K562 (cell line): ENCODE measurements at regions not wholly inside any gene's neighbourhood (a gene's known extent, or its start where the extent isn't known, plus 50 kb on each side); places are given as distances from the start of the nearest gene placed in this dataset.

Experiments used
- ATAC-seq: fragments of 200-7000 bp; cut with Tn5 transposase; 3 replicates; pipeline ENCODE4 v1.9.1; 2020; ENCODE audit warnings: moderate library complexity
- BruUV-seq: library from RNA; stranded (reverse); fragments of 400-500 nt; replicated peaks from 2 replicates; lab custom pipeline; 2021; lab: Mats Ljungman, UMichigan
- CTCF ChIA-PET: fragments of 300-600 bp; formaldehyde crosslinking; extraction: SDS; loops from one replicate; lab custom pipeline; 2021; ENCODE audit warnings: low intra/inter-chr PET ratio; lab: Yijun Ruan, JAX
- POLR2A ChIA-PET: fragments of 300-600, 350-650 bp; sonication (Branson Sonifier 250); formaldehyde crosslinking; extraction: SDS; loops from one replicate; lab custom pipeline; 2021; ENCODE audit warnings: antibody characterized with exemption, inconsistent platforms; lab: Yijun Ruan, JAX
- DNase-seq, 4 experiments: peaks; one replicate each; pipeline versions ENCODE4 v3.0.0 to v3.0.0-alpha.2; 2011 to 2018; ENCODE audit warnings: low spot score in 3 of 4, mixed read lengths in 3 of 4; ENCODE audit errors: extremely low read depth in 1 of 4
- FAIRE-seq: peaks from 2 replicates; lab custom pipeline; 2011; peaks lifted over from hg19 to GRCh38; lab: Jason Lieb, UNC
- H2AFZ ChIP-seq: 2 replicates; pipeline ENCODE4 v1.6.0; 2011; ENCODE audit warnings: low read depth, low read length, control low read depth, inconsistent platforms
- H3K27ac ChIP-seq: fragments of 200-600 bp; 3 replicates; pipeline ENCODE4 v1.8.0; 2011; ENCODE audit warnings: low read depth, mild to moderate bottlenecking, control low read depth, inconsistent platforms, low read length, moderate library complexity, mixed read lengths; ENCODE audit errors: extremely low read depth
- H3K27me3 ChIP-seq, 2 experiments: fragments of 300-600 bp in 1 of 2; 2 replicates in 1 of 2; 3 replicates in 1 of 2; pipeline versions ENCODE4 v1.6.0 to v1.8.0; 2011; ENCODE audit warnings: inconsistent platforms in 2 of 2, low read length in 2 of 2, mild to moderate bottlenecking in 1 of 2, mixed read lengths in 1 of 2, moderate library complexity in 1 of 2; ENCODE audit not compliant: control insufficient read depth in 2 of 2, insufficient read depth in 2 of 2
- H3K36me3 ChIP-seq: fragments of 300-600 bp; 3 replicates; pipeline ENCODE4 v1.8.0; 2011; ENCODE audit warnings: mild to moderate bottlenecking, low read length, inconsistent platforms; ENCODE audit not compliant: control insufficient read depth, insufficient read depth
- H3K4me1 ChIP-seq, 2 experiments: fragments of 200-600 bp in 1 of 2; replicated peaks in 1 of 2; 2 replicates in 1 of 2; 3 replicates in 1 of 2; pipeline versions ENCODE4 v1.5.1 to v1.8.0; 2011; ENCODE audit warnings: inconsistent platforms in 2 of 2, low read length in 2 of 2, mild to moderate bottlenecking in 1 of 2, mixed read lengths in 1 of 2, moderate library complexity in 1 of 2; ENCODE audit not compliant: control insufficient read depth in 2 of 2, insufficient read depth in 2 of 2
- H3K4me2 ChIP-seq: 2 replicates; pipeline ENCODE4 v1.6.1; 2011; ENCODE audit warnings: low read length, control low read depth, inconsistent platforms, mixed read lengths; ENCODE audit not compliant: insufficient read depth
- H3K4me3 ChIP-seq: fragments of 200-600 bp; sonication (generic), shearing (Covaris generic); 2 replicates; pipeline ENCODE4 v1.5.1; 2016; ENCODE audit warnings: control low read depth, inconsistent platforms
- H3K79me2 ChIP-seq: fragments of 200-600 bp; 3 replicates; pipeline ENCODE4 v1.8.0; 2011; ENCODE audit warnings: low read length, inconsistent platforms; ENCODE audit not compliant: control insufficient read depth, insufficient read depth
- H3K9ac ChIP-seq, 2 experiments: 2 replicates each; pipeline versions ENCODE4 v1.6.0 to v1.6.1; 2011; ENCODE audit warnings: low read depth in 2 of 2, low read length in 2 of 2, control low read depth in 1 of 2, inconsistent platforms in 1 of 2, mild to moderate bottlenecking in 1 of 2, mixed read lengths in 1 of 2; ENCODE audit not compliant: insufficient read depth in 1 of 2
- H3K9me1 ChIP-seq: one replicate; pipeline ENCODE4 v1.6.0; 2011; ENCODE audit warnings: inconsistent platforms, mild to moderate bottlenecking, low read length, moderate library complexity; ENCODE audit not compliant: control insufficient read depth, insufficient read depth
- H3K9me3 ChIP-seq: replicated peaks from 2 replicates; pipeline ENCODE4 v1.5.1; 2011; ENCODE audit warnings: low read depth, low read length, inconsistent platforms; ENCODE audit not compliant: control insufficient read depth, insufficient read depth
- H4K20me1 ChIP-seq: replicated peaks from 2 replicates; pipeline ENCODE4 v1.6.1; 2011; ENCODE audit warnings: low read length, inconsistent platforms, mixed read lengths; ENCODE audit not compliant: control insufficient read depth, insufficient read depth
- CXXC5 ChIP-seq: fragments of 250-450 bp; sonication (Bioruptor Pico); IDR thresholded peaks from 2 replicates; pipeline ENCODE4 v1.8.0; 2022; ENCODE audit warnings: inconsistent platforms, mild to moderate bottlenecking, moderate library complexity
- IRF9 ChIP-seq: fragments of 450-650 bp; IDR thresholded peaks from 2 replicates; pipeline ENCODE4 v1.6.1; 2016; ENCODE audit warnings: missing biosample characterization, missing genetic modification characterization
- MAZ ChIP-seq, 2 experiments: fragments of 450-650 bp in 1 of 2; sonication (generic) in 1 of 2; formaldehyde crosslinking; IDR thresholded peaks in 1 of 2; conservative IDR thresholded peaks in 1 of 2; 2 replicates each; pipeline versions ENCODE4 v1.4.0 to v1.5.0; 2020; ENCODE audit warnings: mild to moderate bottlenecking in 1 of 2, missing genetic modification reagents in 1 of 2
- RBBP5 ChIP-seq: fragments of 200-600 bp; sonication (generic); IDR thresholded peaks from 2 replicates; pipeline ENCODE4 v1.6.1; 2012; ENCODE audit warnings: borderline replicate concordance, mild to moderate bottlenecking, low read length, control low read depth, inconsistent platforms; ENCODE audit not compliant: insufficient read depth, poor library complexity, severe bottlenecking
- ZBTB8A ChIP-seq: fragments of 450-650 bp; IDR thresholded peaks from 2 replicates; pipeline ENCODE4 v1.6.1; 2018; ENCODE audit warnings: mild to moderate bottlenecking, moderate library complexity; ENCODE audit not compliant: partially characterized antibody
- ZNF23 ChIP-seq: fragments of 250-450 bp; sonication (Bioruptor Pico); IDR thresholded peaks from 2 replicates; pipeline ENCODE4 v1.4.0; 2020; ENCODE audit warnings: mild to moderate bottlenecking
- ZNF766 ChIP-seq: fragments of 200-800 bp; sonication (Bioruptor generic); conservative IDR thresholded peaks from 2 replicates; pipeline ENCODE4 v1.6.1; 2016; ENCODE audit warnings: missing genetic modification characterization, missing compliant biosample characterization
- WGBS: fragments of 100-300 bp; shearing (Covaris generic); methylation state at CpG from one replicate; pipeline ENCODE4 v1.1.6; 2016; ENCODE audit warnings: low coverage, mixed read lengths; ENCODE audit not compliant: insufficient coverage; ENCODE audit errors: missing lambda C conversion rate; 5-methylcytosine and 5-hydroxymethylcytosine counted together
- in situ Hi-C: fragments of 300-500 bp; cut with MboI; formaldehyde crosslinking; loops from 4 replicates; pipeline ENCODE4 v1.15.0; 2018; ENCODE audit warnings: inconsistent platforms, mixed read lengths
- intact Hi-C: fragments of 100-400 bp; cut with micrococcal nuclease; formaldehyde crosslinking; loops from 2 replicates; pipeline ENCODE4 v1.14.2; 2022
- TF ChIP-seq, protein P1 (sequence below): fragments of 250-450 bp; sonication (Bioruptor Pico); IDR thresholded peaks from 2 replicates; pipeline ENCODE4 v1.8.0; 2022; ENCODE audit warnings: inconsistent platforms, mild to moderate bottlenecking, moderate library complexity, borderline replicate concordance

GRCh38 chr11:115843111-115843510 lies 338.9 kb upstream of the CADM1 start:
- Histone ChIP-seq H3K27ac (no peak overlapping the region), H3K9ac (no peak overlapping the region), H3K4me1 (no peaks in the 10 kb centered on the region), H2AFZ (no peak overlapping the region), H3K4me2 (no peak overlapping the region), H3K79me2 (no peaks in the 10 kb centered on the region), H3K9me3 (no peaks in the 10 kb centered on the region), H3K9me1 (no peaks in the 10 kb centered on the region), H4K20me1 (no peaks in the 10 kb centered on the region), H3K27me3 (no peaks in the 10 kb centered on the region; a peak in 1 of 5 replicates), H3K4me3 (no peak overlapping the region), H3K36me3 (no peaks in the 10 kb centered on the region)
- no peak for ATAC-seq
- BruUV-seq: no TSS peak
- in situ Hi-C loops: no loop called here
- 0% methylated on average over 1 of the region's 1 CpG for WGBS
- intact Hi-C loops: no loop called here
- no peak for FAIRE-seq
- DNase-seq: no peak
- TF ChIP-seq ZBTB8A (no peak), RBBP5 (no peak), ZNF23 (CRISPR knock-in tag) (no peak), MAZ (CRISPR knock-in tag; conservative IDR thresholded peaks at IDR 0.05 in 1 of 2, IDR thresholded peaks at IDR 0.05 in 1 of 2) (no peak), IRF9 (tag) (no peak), ZNF766 (CRISPR knock-in tag) (no peak), CXXC5 (CRISPR knock-in tag) (no peak)
- TF ChIP-seq, protein P1, sequence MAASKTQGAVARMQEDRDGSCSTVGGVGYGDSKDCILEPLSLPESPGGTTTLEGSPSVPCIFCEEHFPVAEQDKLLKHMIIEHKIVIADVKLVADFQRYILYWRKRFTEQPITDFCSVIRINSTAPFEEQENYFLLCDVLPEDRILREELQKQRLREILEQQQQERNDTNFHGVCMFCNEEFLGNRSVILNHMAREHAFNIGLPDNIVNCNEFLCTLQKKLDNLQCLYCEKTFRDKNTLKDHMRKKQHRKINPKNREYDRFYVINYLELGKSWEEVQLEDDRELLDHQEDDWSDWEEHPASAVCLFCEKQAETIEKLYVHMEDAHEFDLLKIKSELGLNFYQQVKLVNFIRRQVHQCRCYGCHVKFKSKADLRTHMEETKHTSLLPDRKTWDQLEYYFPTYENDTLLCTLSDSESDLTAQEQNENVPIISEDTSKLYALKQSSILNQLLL (CRISPR knock-in tag): no peak
- CTCF ChIA-PET: no interaction called here
- POLR2A ChIA-PET: no interaction called here
